CD8-positive, alpha-beta memory T cell (primary cell): ENCODE measurements at regions not wholly inside any gene's neighbourhood (a gene's known extent, or its start where the extent isn't known, plus 50 kb on each side); places are given as distances from the start of the nearest gene placed in this dataset.

ENCODE experiments used
- CTCF ChIA-PET: fragments of 350-600 bp; sonication (Branson Sonifier 250); formaldehyde crosslinking; loops from one replicate; lab custom pipeline; 2021; ENCODE audit warnings: antibody characterized with exemption; lab: Charles Lee
- POLR2A ChIA-PET: fragments of 350-600 bp; sonication (Branson Sonifier 250); formaldehyde crosslinking; loops from one replicate; lab custom pipeline; 2021; ENCODE audit warnings: antibody characterized with exemption; lab: Charles Lee
- DNase-seq, 5 donors: peaks; one replicate each; pipeline versions ENCODE4 v3.0.0 to v3.0.0-alpha.2; 2020 to 2022; ENCODE audit warnings: mixed read lengths in 1 of 5
- H3K27ac ChIP-seq: one replicate; pipeline ENCODE4 v1.7.0; 2013; ENCODE audit warnings: low read depth, mild to moderate bottlenecking, low read length, moderate library complexity
- H3K27me3 ChIP-seq: 2 replicates; pipeline ENCODE4 v1.7.0; 2013; ENCODE audit warnings: low read length, mild to moderate bottlenecking; ENCODE audit not compliant: insufficient read depth, poor library complexity, severe bottlenecking
- H3K36me3 ChIP-seq: 2 replicates; pipeline ENCODE4 v1.7.0; 2013; ENCODE audit warnings: mild to moderate bottlenecking, low read length, moderate library complexity; ENCODE audit not compliant: insufficient read depth
- H3K4me1 ChIP-seq: 2 replicates; pipeline ENCODE4 v1.7.0; 2013; ENCODE audit warnings: mild to moderate bottlenecking, low read length, moderate library complexity; ENCODE audit not compliant: insufficient read depth
- H3K4me3 ChIP-seq: 2 replicates; pipeline ENCODE4 v1.7.0; 2013; ENCODE audit warnings: mild to moderate bottlenecking, low read length
- H3K9me3 ChIP-seq: 2 replicates; pipeline ENCODE4 v1.7.0; 2013; ENCODE audit warnings: mild to moderate bottlenecking, low read length
- H3K27ac Mint-ChIP-seq, 8 donors: one replicate each; pipeline ENCODE4 v1.8.0; 2020 to 2021; ENCODE audit warnings: mixed read lengths in 8 of 8, mild to moderate bottlenecking in 6 of 8, inconsistent platforms in 3 of 8, moderate library complexity in 3 of 8
- H3K27me3 Mint-ChIP-seq, 2 donors: one replicate each; pipeline ENCODE4 v1.8.0; 2020 to 2021; ENCODE audit warnings: mixed read lengths in 2 of 2, mild to moderate bottlenecking in 1 of 2, moderate library complexity in 1 of 2
- H3K36me3 Mint-ChIP-seq, 3 donors: one replicate each; pipeline ENCODE4 v1.8.0; 2020 to 2021; ENCODE audit warnings: mixed read lengths in 3 of 3, inconsistent platforms in 1 of 3, mild to moderate bottlenecking in 1 of 3
- H3K4me1 Mint-ChIP-seq, 3 donors: one replicate each; pipeline ENCODE4 v1.8.0; 2020 to 2021; ENCODE audit warnings: mixed read lengths in 3 of 3, inconsistent platforms in 1 of 3, mild to moderate bottlenecking in 1 of 3
- H3K4me3 Mint-ChIP-seq, 7 donors: one replicate each; pipeline ENCODE4 v1.8.0; 2020 to 2021; ENCODE audit warnings: mixed read lengths in 7 of 7, mild to moderate bottlenecking in 6 of 7, moderate library complexity in 4 of 7, inconsistent platforms in 2 of 7
- H3K9me3 Mint-ChIP-seq, 5 donors: one replicate each; pipeline ENCODE4 v1.8.0; 2020 to 2022; ENCODE audit warnings: mixed read lengths in 5 of 5, mild to moderate bottlenecking in 3 of 5, moderate library complexity in 2 of 5, inconsistent platforms in 1 of 5

DNA sequence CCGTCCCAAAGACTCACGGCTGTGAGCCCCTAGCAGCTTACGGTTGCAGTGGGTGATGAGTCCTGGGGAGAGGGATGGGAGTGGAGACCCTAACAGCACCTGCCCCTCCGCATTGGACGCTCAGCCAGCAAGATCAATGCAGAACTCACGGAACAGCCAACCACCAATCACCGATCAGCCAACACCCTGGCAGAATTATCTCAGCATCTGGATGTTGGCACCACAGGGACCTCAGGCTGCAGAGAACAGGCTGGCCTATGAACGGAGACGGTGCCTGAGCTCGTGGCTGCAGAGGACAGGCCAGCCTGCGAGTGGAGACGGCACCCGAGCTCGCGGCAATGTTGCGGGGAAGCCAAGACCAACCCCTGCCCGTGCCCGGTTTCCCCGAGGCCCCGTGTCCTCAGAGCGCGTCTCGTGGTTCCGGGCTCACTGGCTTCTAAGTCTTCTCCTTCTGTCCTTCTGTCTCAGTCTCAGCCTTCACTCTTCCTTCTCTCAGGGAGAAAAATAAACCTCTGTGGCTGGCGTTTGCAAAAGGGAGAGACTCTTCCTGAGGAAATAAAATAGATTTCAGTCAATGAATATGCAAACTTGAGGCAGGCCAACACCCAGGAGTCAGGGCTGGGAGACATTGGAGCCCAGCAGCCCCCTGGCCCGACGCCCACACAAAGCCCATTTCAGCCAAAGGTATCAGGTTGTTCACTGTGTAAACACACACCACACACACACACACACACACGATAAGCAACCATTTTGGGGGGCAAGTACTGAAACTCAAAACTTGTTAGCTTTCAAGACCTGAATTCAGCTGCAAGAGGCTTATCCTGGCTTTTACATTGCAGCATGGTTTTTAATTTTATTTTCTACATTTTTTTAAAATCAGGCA lies 67.8 kb downstream of the SIK1 start:
- ChIA-PET CTCF (no interaction called here), POLR2A (no interaction called here)
- Histone ChIP-seq H3K9me3 (no peaks in the 10 kb centered on the region), H3K36me3 (no peaks in the 10 kb centered on the region), H3K4me1 (peaks cover 26% of the 10 kb centered on the region), H3K27ac (no peak overlapping the region), H3K27me3 (no peaks in the 10 kb centered on the region), H3K4me3 (no peak overlapping the region)
- Mint-ChIP-seq H3K4me3 (no peak overlapping the region), H3K27me3 (peaks cover 0 to 8% of the 10 kb centered on the region in 2 donors), H3K36me3 (no peaks in the 10 kb centered on the region), H3K4me1 (peaks cover 18 to 26% (median 19%) of the 10 kb centered on the region in 3 donors), H3K9me3 (no peaks in the 10 kb centered on the region), H3K27ac (peak overlapping the region in 6 of 8 donors; percentile 35 to 72 (median 49))
- DNase-seq = no peak

- H3K27ac Mint-ChIP-seq = peak overlapping the region in 3 of 8 donors; percentile 29 to 47 (median 36)
These were observed 69.1 kb downstream of the SIK1 start for GRCh38 chr21:43357715-43358430.

GRCh38 chr21:43355925-43356289 lies 71.0 kb downstream of the SIK1 start:
- no peak overlapping the region for H3K4me3 Mint-ChIP-seq
- H3K4me1 Mint-ChIP-seq = peaks cover 0 to 1% (median 0%) of the 10 kb centered on the region in 3 donors
- H3K27ac Mint-ChIP-seq = no peak overlapping the region
- no peaks in the 10 kb centered on the region for H3K36me3 Mint-ChIP-seq
- peaks cover 0 to 3% of the 10 kb centered on the region in 2 donors for H3K27me3 Mint-ChIP-seq
- Histone ChIP-seq H3K9me3 (no peaks in the 10 kb centered on the region), H3K27me3 (no peaks in the 10 kb centered on the region), H3K36me3 (no peaks in the 10 kb centered on the region), H3K4me1 (peaks cover 1% of the 10 kb centered on the region), H3K4me3 (no peak overlapping the region), H3K27ac (no peak overlapping the region)
- ChIA-PET POLR2A (no interaction called here), CTCF (no interaction called here)
- H3K9me3 Mint-ChIP-seq = no peaks in the 10 kb centered on the region
- DNase-seq = no peak

More at GRCh38 chr21:43357715-43358430, 69.1 kb downstream of the SIK1 start:
- no peak overlapping the region for H3K27ac ChIP-seq
- H3K36me3 ChIP-seq = no peaks in the 10 kb centered on the region
- H3K4me1 Mint-ChIP-seq = peaks cover 17 to 21% (median 17%) of the 10 kb centered on the region in 3 donors
- POLR2A ChIA-PET = no interaction called here
- H3K36me3 Mint-ChIP-seq = no peaks in the 10 kb centered on the region
- H3K4me3 ChIP-seq = no peak overlapping the region
- no peaks in the 10 kb centered on the region for H3K9me3 ChIP-seq
- CTCF ChIA-PET = interaction anchor here (0.9 kb wide), 1 partner anchor 10 kb away, joined by 3 read pairs; no protein-coding TSS in a partner anchor
- H3K27me3 ChIP-seq = no peaks in the 10 kb centered on the region
- peaks cover 18% of the 10 kb centered on the region for H3K4me1 ChIP-seq
- H3K9me3 Mint-ChIP-seq = no peaks in the 10 kb centered on the region
- H3K27me3 Mint-ChIP-seq = peaks cover 0 to 8% of the 10 kb centered on the region in 2 donors
- DNase-seq = no peak
- H3K4me3 Mint-ChIP-seq = no peak overlapping the region

DNA sequence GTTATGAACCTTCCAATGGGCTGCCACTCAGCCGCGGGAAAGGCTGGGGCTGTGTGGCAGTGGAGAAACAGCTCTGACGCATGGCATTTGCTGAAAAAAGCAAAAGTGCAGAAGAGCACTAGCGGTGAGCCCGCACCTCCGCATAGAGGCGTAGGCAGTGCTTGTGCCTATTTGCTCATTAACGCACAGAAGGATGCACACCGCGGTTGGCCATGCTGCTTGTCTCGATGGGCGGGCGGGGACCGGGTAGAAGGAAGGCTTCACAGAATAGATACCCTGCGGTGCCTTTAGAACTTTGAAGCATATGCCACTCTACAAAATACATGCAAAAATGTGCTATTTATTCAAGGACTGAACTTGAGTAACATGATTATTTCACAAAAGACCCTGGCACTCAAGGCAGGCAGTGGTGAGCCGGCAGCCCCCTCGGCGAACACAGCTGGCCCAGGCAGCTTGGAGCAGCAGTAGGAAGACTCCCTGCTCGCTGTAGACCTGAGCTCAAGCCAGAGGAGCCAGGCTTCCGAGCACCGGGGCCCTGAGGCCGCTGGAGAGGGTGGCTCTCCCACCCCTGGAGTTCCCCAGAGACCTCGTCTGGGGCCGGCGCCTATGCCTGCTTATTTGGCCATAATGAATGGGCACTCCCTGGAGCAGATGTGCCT lies 71.5 kb downstream of the SIK1 start:
- H3K36me3 Mint-ChIP-seq = no peaks in the 10 kb centered on the region
- H3K27me3 Mint-ChIP-seq = peaks cover 0 to 3% of the 10 kb centered on the region in 2 donors
- ChIA-PET POLR2A (no interaction called here), CTCF (no interaction called here)
- no peaks in the 10 kb centered on the region for H3K4me1 Mint-ChIP-seq
- Histone ChIP-seq H3K27me3 (no peaks in the 10 kb centered on the region), H3K27ac (no peak overlapping the region), H3K4me1 (no peaks in the 10 kb centered on the region), H3K36me3 (no peaks in the 10 kb centered on the region), H3K4me3 (no peak overlapping the region), H3K9me3 (no peaks in the 10 kb centered on the region)
- peak overlapping the region in 2 of 8 donors; percentile 19 to 63 for H3K27ac Mint-ChIP-seq
- no peak for DNase-seq
- H3K9me3 Mint-ChIP-seq = no peaks in the 10 kb centered on the region
- H3K4me3 Mint-ChIP-seq = no peak overlapping the region

DNA sequence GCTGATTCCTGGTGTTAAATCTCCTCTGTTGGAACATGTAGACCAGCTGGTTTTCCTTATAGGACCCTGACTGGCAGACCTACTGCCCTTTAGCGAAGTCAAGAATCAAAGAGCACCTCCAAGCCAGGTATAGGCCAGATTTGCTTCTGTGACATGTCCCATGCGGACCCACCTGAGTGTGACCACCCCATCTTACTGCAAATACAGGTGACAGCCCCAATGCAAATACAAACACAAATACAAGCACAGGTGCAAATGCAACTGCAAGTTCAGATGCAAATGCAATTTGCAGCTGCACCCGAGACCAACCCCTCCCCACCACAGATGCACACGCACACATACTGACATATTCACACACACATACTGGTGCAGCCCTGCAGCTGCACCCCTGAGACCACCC lies 72.3 kb downstream of the SIK1 start:
- Histone ChIP-seq H3K4me1 (no peaks in the 10 kb centered on the region), H3K27me3 (no peaks in the 10 kb centered on the region), H3K27ac (no peak overlapping the region), H3K9me3 (no peaks in the 10 kb centered on the region), H3K4me3 (no peak overlapping the region), H3K36me3 (no peaks in the 10 kb centered on the region)
- no peaks in the 10 kb centered on the region for H3K36me3 Mint-ChIP-seq
- H3K4me3 Mint-ChIP-seq = no peak overlapping the region
- no peaks in the 10 kb centered on the region for H3K4me1 Mint-ChIP-seq
- ChIA-PET POLR2A (no interaction called here), CTCF (no interaction called here)
- no peak for DNase-seq
- peak overlapping the region in 1 of 8 donors; percentile 19 for H3K27ac Mint-ChIP-seq
- H3K27me3 Mint-ChIP-seq = peaks cover 0 to 3% of the 10 kb centered on the region in 2 donors
- H3K9me3 Mint-ChIP-seq = no peaks in the 10 kb centered on the region

GRCh38 chr21:43354026-43354420 lies 72.9 kb downstream of the SIK1 start:
- POLR2A ChIA-PET = no interaction called here

GRCh38 chr21:43353282-43354025 lies 73.5 kb downstream of the SIK1 start:
- Mint-ChIP-seq H3K9me3 (no peaks in the 10 kb centered on the region), H3K36me3 (no peaks in the 10 kb centered on the region), H3K27ac (peak overlapping the region in 1 of 8 donors; percentile 68), H3K4me1 (no peaks in the 10 kb centered on the region), H3K4me3 (no peak overlapping the region), H3K27me3 (peaks cover 0 to 3% of the 10 kb centered on the region in 2 donors)
- CTCF ChIA-PET = no interaction called here
- POLR2A ChIA-PET = no interaction called here
- Histone ChIP-seq H3K4me3 (no peak overlapping the region), H3K27me3 (no peaks in the 10 kb centered on the region), H3K27ac (no peak overlapping the region), H3K9me3 (no peaks in the 10 kb centered on the region), H3K4me1 (no peaks in the 10 kb centered on the region), H3K36me3 (no peaks in the 10 kb centered on the region)
- DNase-seq = no peak

More at GRCh38 chr21:43354026-43354420, 72.9 kb downstream of the SIK1 start:
- no peaks in the 10 kb centered on the region for H3K4me1 ChIP-seq
- CTCF ChIA-PET = no interaction called here
- Mint-ChIP-seq H3K4me3 (no peak overlapping the region), H3K36me3 (no peaks in the 10 kb centered on the region), H3K27ac (no peak overlapping the region), H3K9me3 (no peaks in the 10 kb centered on the region), H3K27me3 (peaks cover 0 to 3% of the 10 kb centered on the region in 2 donors), H3K4me1 (no peaks in the 10 kb centered on the region)
- no peaks in the 10 kb centered on the region for H3K27me3 ChIP-seq
- H3K27ac ChIP-seq = no peak overlapping the region
- H3K9me3 ChIP-seq = no peaks in the 10 kb centered on the region
- DNase-seq = no peak
- no peak overlapping the region for H3K4me3 ChIP-seq
- H3K36me3 ChIP-seq = no peaks in the 10 kb centered on the region
